H1 (cell line): ENCODE measurements at regions not wholly inside any gene's neighbourhood (a gene's known extent, or its start where the extent isn't known, plus 50 kb on each side); places are given as distances from the start of the nearest gene placed in this dataset.
A peak's percentile ranks its signal among the peaks of the same experiment; 100 is the strongest.

Source experiments
- CTCF ChIA-PET: fragments of 300-600 bp; sonication (Branson Sonifier 250); formaldehyde crosslinking; loops from one replicate; lab custom pipeline; 2021; ENCODE audit not compliant: partially characterized antibody; lab: Charles Lee
- POLR2A ChIA-PET: fragments of 300-600 bp; sonication (Branson Sonifier 250); formaldehyde crosslinking; loops from one replicate; lab custom pipeline; 2021; ENCODE audit warnings: inconsistent platforms; ENCODE audit not compliant: partially characterized antibody; lab: Charles Lee
- DNase-seq, 2 experiments: peaks; one replicate each; pipeline versions ENCODE4 v3.0.0 to v3.0.0-alpha.2; 2010 to 2022; ENCODE audit warnings: low spot score in 2 of 2, low read depth in 1 of 2, mixed read lengths in 1 of 2
- FAIRE-seq: peaks from 2 replicates; lab custom pipeline; 2011; peaks lifted over from hg19 to GRCh38; lab: Jason Lieb, UNC
- H2AFZ ChIP-seq: 2 replicates; pipeline ENCODE4 v1.8.1; 2012; ENCODE audit warnings: low read length, inconsistent platforms
- H2AK5ac ChIP-seq: 2 replicates; pipeline ENCODE4 v1.6.1; 2013; ENCODE audit warnings: low read depth, low read length
- H2BK120ac ChIP-seq: replicated peaks from 2 replicates; pipeline ENCODE3; 2013; ENCODE audit warnings: low read depth, low read length, inconsistent platforms
- H2BK12ac ChIP-seq: 2 replicates; pipeline ENCODE4 v1.6.1; 2013; ENCODE audit warnings: low read depth, low read length
- H2BK15ac ChIP-seq: 2 replicates; pipeline ENCODE4 v1.6.1; 2013; ENCODE audit warnings: low read length
- H2BK20ac ChIP-seq: 2 replicates; pipeline ENCODE4 v1.6.1; 2013; ENCODE audit warnings: low read length
- H2BK5ac ChIP-seq: 2 replicates; pipeline ENCODE4 v1.6.1; 2013; ENCODE audit warnings: low read depth, low read length
- H3K14ac ChIP-seq: 2 replicates; pipeline ENCODE4 v1.6.1; 2013; ENCODE audit warnings: inconsistent platforms; ENCODE audit not compliant: insufficient read length
- H3K18ac ChIP-seq: 2 replicates; pipeline ENCODE4 v1.6.1; 2013; ENCODE audit warnings: low read length; ENCODE audit errors: extremely low read depth
- H3K23ac ChIP-seq: 2 replicates; pipeline ENCODE4 v1.6.1; 2013; ENCODE audit warnings: inconsistent platforms; ENCODE audit not compliant: insufficient read length
- H3K23me2 ChIP-seq: 2 replicates; pipeline ENCODE4 v1.6.1; 2013; ENCODE audit warnings: low read depth, low read length
- H3K27ac ChIP-seq: 2 replicates; pipeline ENCODE4 v1.6.1; 2011; ENCODE audit warnings: low read depth, low read length, inconsistent platforms
- H3K27me3 ChIP-seq, 4 experiments: replicated peaks in 1 of 4; 1 replicate in 1 of 4; 2 replicates in 3 of 4; pipeline versions ENCODE4 v1.6.1 to v1.8.1; 2011 to 2013; ENCODE audit warnings: low read length in 3 of 4, mild to moderate bottlenecking in 3 of 4, inconsistent platforms in 2 of 4, mixed read lengths in 2 of 4, moderate library complexity in 1 of 4; ENCODE audit not compliant: control insufficient read depth in 3 of 4, insufficient read depth in 3 of 4; ENCODE audit errors: extremely low read depth in 1 of 4
- H3K36me3 ChIP-seq, 4 experiments: 2 replicates each; pipeline versions ENCODE4 v1.6.1 to v1.8.1; 2011 to 2013; ENCODE audit warnings: mild to moderate bottlenecking in 4 of 4, low read length in 3 of 4, moderate library complexity in 2 of 4, control low read depth in 1 of 4, inconsistent platforms in 1 of 4; ENCODE audit not compliant: insufficient read depth in 4 of 4, control insufficient read depth in 2 of 4
- H3K4ac ChIP-seq: replicated peaks from 2 replicates; pipeline ENCODE3; 2013; ENCODE audit warnings: low read length, low read depth, mixed read lengths, inconsistent platforms; ENCODE audit not compliant: insufficient read length
- H3K4me1 ChIP-seq, 4 experiments: replicated peaks in 1 of 4; 1 replicate in 1 of 4; 2 replicates in 3 of 4; pipeline versions ENCODE4 v1.6.1 to v1.8.1; 2011 to 2013; ENCODE audit warnings: low read length in 3 of 4, inconsistent platforms in 2 of 4, mixed read lengths in 1 of 4; ENCODE audit not compliant: insufficient read depth in 4 of 4, control insufficient read depth in 3 of 4
- H3K4me2 ChIP-seq, 2 experiments: 2 replicates each; pipeline versions ENCODE4 v1.6.1 to v1.8.1; 2011 to 2013; ENCODE audit warnings: low read depth in 2 of 2, low read length in 2 of 2, control low read depth in 1 of 2, inconsistent platforms in 1 of 2, mild to moderate bottlenecking in 1 of 2; ENCODE audit not compliant: insufficient read depth in 1 of 2
- H3K4me3 ChIP-seq, 4 experiments: fragments of 200-600, 300-600 bp in 1 of 4; sonication (generic), shearing (Covaris generic), sonication (Bioruptor Twin) in 1 of 4; 2 replicates each; pipeline versions ENCODE4 v1.5.1 to v1.8.1; 2011 to 2016; ENCODE audit warnings: low read length in 4 of 4, low read depth in 3 of 4, control low read depth in 2 of 4, inconsistent platforms in 2 of 4, mild to moderate bottlenecking in 2 of 4, mixed read lengths in 1 of 4, moderate library complexity in 1 of 4; ENCODE audit not compliant: insufficient read depth in 2 of 4; ENCODE audit errors: extremely low read depth in 1 of 4
- H3K56ac ChIP-seq: replicated peaks from 2 replicates; pipeline ENCODE3; 2013; ENCODE audit warnings: low read depth, mild to moderate bottlenecking, mixed read lengths, low read length, inconsistent platforms; ENCODE audit not compliant: insufficient read length
- H3K79me1 ChIP-seq: 2 replicates; pipeline ENCODE4 v1.6.1; 2013; ENCODE audit warnings: low read depth, low read length, control low read depth
- H3K79me2 ChIP-seq, 2 experiments: 2 replicates each; pipeline versions ENCODE4 v1.6.1 to v1.8.1; 2012 to 2013; ENCODE audit warnings: low read length in 2 of 2, mild to moderate bottlenecking in 2 of 2, inconsistent platforms in 1 of 2; ENCODE audit not compliant: insufficient read depth in 2 of 2, control insufficient read depth in 1 of 2
- H3K9ac ChIP-seq, 4 experiments: replicated peaks in 1 of 4; 1 replicate in 1 of 4; 2 replicates in 3 of 4; pipeline versions ENCODE4 v1.6.1 to v1.8.1; 2011 to 2013; ENCODE audit warnings: low read depth in 3 of 4, low read length in 3 of 4, control low read depth in 2 of 4, mild to moderate bottlenecking in 2 of 4, moderate library complexity in 2 of 4, inconsistent platforms in 1 of 4; ENCODE audit errors: extremely low read depth in 1 of 4
- H3K9me3 ChIP-seq, 2 experiments: 2 replicates each; pipeline versions ENCODE4 v1.6.1 to v1.8.1; 2012 to 2013; ENCODE audit warnings: mild to moderate bottlenecking in 2 of 2, moderate library complexity in 2 of 2, control low read depth in 1 of 2, inconsistent platforms in 1 of 2, low read depth in 1 of 2, low read length in 1 of 2, mixed read lengths in 1 of 2; ENCODE audit not compliant: insufficient read depth in 2 of 2
- H4K20me1 ChIP-seq, 2 experiments: replicated peaks in 1 of 2; 2 replicates each; pipeline versions ENCODE3 to v1.8.1; 2011 to 2013; ENCODE audit warnings: inconsistent platforms in 2 of 2, low read length in 2 of 2, mild to moderate bottlenecking in 1 of 2; ENCODE audit not compliant: insufficient read depth in 2 of 2, control insufficient read depth in 1 of 2
- H4K5ac ChIP-seq: 2 replicates; pipeline ENCODE4 v1.6.1; 2013; ENCODE audit warnings: low read length, low read depth, mixed read lengths, inconsistent platforms; ENCODE audit not compliant: insufficient read length
- H4K8ac ChIP-seq: 2 replicates; pipeline ENCODE4 v1.8.0; 2013; ENCODE audit warnings: mild to moderate bottlenecking, moderate library complexity, low read length, inconsistent platforms; ENCODE audit not compliant: insufficient read depth; ENCODE audit errors: extremely low read depth
- H4K91ac ChIP-seq: replicated peaks from 2 replicates; pipeline ENCODE3; 2013; ENCODE audit warnings: low read length, mixed read lengths, inconsistent platforms; ENCODE audit not compliant: insufficient read length
- CTBP2 ChIP-seq: IDR thresholded peaks from 2 replicates; pipeline ENCODE4 v1.7.0; 2011; ENCODE audit warnings: borderline replicate concordance, mild to moderate bottlenecking, moderate library complexity, mixed read lengths, low read length; ENCODE audit not compliant: insufficient read depth, insufficient read length
- E2F6 ChIP-seq: IDR thresholded peaks from 2 replicates; pipeline ENCODE4 v1.6.1; 2012; ENCODE audit warnings: inconsistent platforms
- FOSL1 ChIP-seq: IDR thresholded peaks from 2 replicates; pipeline ENCODE4 v1.6.1; 2011; ENCODE audit warnings: mild to moderate bottlenecking, low read depth, low read length, moderate library complexity; ENCODE audit not compliant: insufficient read depth
- KDM4A ChIP-seq: IDR thresholded peaks from one replicate; pipeline ENCODE4 v1.7.1; 2012; ENCODE audit warnings: low read depth, mild to moderate bottlenecking, moderate library complexity, low read length, inconsistent platforms; ENCODE audit not compliant: severe bottlenecking
- SP1 ChIP-seq: IDR thresholded peaks from 2 replicates; pipeline ENCODE4 v1.6.1; 2011; ENCODE audit warnings: low read depth, low read length
- WGBS, 2 experiments: shearing (Covaris generic) in 1 of 2; methylation state at CpG; one replicate each; pipeline versions ENCODE4 v1.1.6 to v1.1.7; 2013 to 2015; ENCODE audit warnings: low lambda C conversion rate in 2 of 2, mixed read lengths in 2 of 2, inconsistent platforms in 1 of 2, low coverage in 1 of 2, missing lambda C conversion rate in 1 of 2; ENCODE audit not compliant: insufficient replicate concordance in 2 of 2, insufficient coverage in 1 of 2, insufficient read length in 1 of 2; ENCODE audit errors: extremely low coverage in 1 of 2, missing lambda C conversion rate in 1 of 2; 5-methylcytosine and 5-hydroxymethylcytosine counted together

- H4K5ac ChIP-seq: no peak overlapping the region
- H3K23ac ChIP-seq: no peak overlapping the region
- no peak overlapping the region for H3K9ac ChIP-seq
- H2BK20ac ChIP-seq: no peak overlapping the region
- H3K27me3 ChIP-seq: no peaks in the 10 kb centered on the region; a peak in 3 of 7 replicates
- no peak overlapping the region for H2AFZ ChIP-seq
- no peaks in the 10 kb centered on the region for H3K36me3 ChIP-seq
- peak overlapping the region; percentile 50; the same call in 1 of the 2 replicates for H2BK12ac ChIP-seq
- H3K4me2 ChIP-seq: no peak overlapping the region
- H2BK120ac ChIP-seq: no peak overlapping the region
- no peak overlapping the region for H4K91ac ChIP-seq
- no peak overlapping the region for H3K27ac ChIP-seq
- H3K23me2 ChIP-seq: no peaks in the 10 kb centered on the region
- no peak overlapping the region for H3K18ac ChIP-seq
- H2BK5ac ChIP-seq: no peak overlapping the region
- H3K4me1 ChIP-seq: peaks cover 0 to 14% (median 10%) of the 10 kb centered on the region in 4 experiments; a peak in 5 of 7 replicates
- H4K8ac ChIP-seq: no peak overlapping the region
- POLR2A ChIA-PET: interaction anchor here (1.3 kb wide), 1 partner anchor 19 kb away, joined by 3 read pairs; no protein-coding TSS in a partner anchor
- WGBS, 2 experiments: 94% methylated on average over 11 of the region's 11 CpGs; no CpG with 5 or more reads in 1 of the 2 experiments
- H3K9me3 ChIP-seq: no peaks in the 10 kb centered on the region
- H2BK15ac ChIP-seq: no peak overlapping the region
- no peaks in the 10 kb centered on the region for H4K20me1 ChIP-seq
- H3K14ac ChIP-seq: no peak overlapping the region
- FAIRE-seq (no peak), DNase-seq (no peak)
- no peak overlapping the region for H3K4me3 ChIP-seq
- no peaks in the 10 kb centered on the region for H3K79me2 ChIP-seq
- H3K79me1 ChIP-seq: no peaks in the 10 kb centered on the region
- H2AK5ac ChIP-seq: 0 out of 2 replicates have a peak overlapping the region, but pooled peaks have one; percentile 53
- H3K56ac ChIP-seq: no peak overlapping the region
- CTCF ChIA-PET: interaction anchor here (0.8 to 1.9 kb wide), 8 partner anchors 9 to 114 kb away, joined by 3 to 5 read pairs (median 4); no protein-coding TSS in a partner anchor
- no peak overlapping the region for H3K4ac ChIP-seq
- TF ChIP-seq CTBP2: no peak
- no peak for TF ChIP-seq KDM4A
- no peak for TF ChIP-seq SP1
- no peak for TF ChIP-seq FOSL1
- TF ChIP-seq E2F6: no peak
Observed at GRCh38 chr2:128371648-128372345, 53.1 kb upstream of the HS6ST1 start.
